ENCODE measurements at regions not wholly inside any gene's neighbourhood (a gene's known extent, or its start where the extent isn't known, plus 50 kb on each side); places are given as distances from the start of the nearest gene placed in this dataset.
A peak's percentile ranks its signal among the peaks of the same experiment; 100 is the strongest.

DNA sequence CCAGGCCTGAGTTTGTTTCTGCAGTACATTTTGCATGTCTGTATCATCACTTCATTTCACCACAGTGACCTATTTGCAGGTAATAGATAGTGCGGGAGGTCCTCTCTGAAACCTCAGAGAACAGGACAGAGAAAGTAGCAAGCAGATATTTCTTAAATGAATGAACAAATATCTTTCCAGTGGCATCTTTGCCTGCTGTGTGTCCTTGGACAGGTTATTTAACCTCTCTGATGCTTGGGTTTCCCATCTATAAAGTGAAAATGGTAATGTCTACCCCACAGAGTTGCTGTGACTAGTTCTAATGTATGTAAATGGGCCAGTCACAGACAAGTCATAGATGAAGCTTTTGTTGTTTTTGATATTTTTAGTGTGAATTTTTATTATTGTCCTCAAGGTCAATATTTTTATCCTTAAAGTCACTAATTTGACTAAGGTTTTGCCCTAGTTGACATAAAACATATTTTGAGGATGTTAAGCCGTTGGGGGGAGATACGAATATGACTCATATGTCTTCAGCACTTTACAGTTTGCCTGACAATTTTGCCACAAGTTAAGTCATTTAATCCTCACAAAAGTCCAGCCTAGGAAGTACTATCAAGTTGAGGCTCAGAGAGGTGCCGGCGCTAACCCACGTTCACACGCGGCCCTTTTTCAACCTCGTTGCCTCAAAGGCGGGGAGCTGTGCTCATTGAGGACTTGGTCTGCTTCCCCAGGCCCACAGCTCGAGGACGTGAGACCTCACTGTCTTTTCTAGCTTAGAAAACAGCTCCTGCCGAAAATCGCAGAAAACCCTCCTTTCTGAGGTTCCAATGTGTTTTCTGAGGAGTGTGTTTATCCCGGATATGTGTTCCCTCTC is 126.7 kb upstream of the STX18 start:
- peak in 1 of 4 experiments; percentile 10 for DNase-seq (ENCODE audit: extremely low read depth in 1 of 4, low spot score in 3 of 4)
- no peak for ATAC-seq
- peaks cover 7 to 9% of the 10 kb centered on the region in 2 experiments; a peak in 4 of 5 replicates for H3K4me1 ChIP-seq (replicated peaks in 1 of 2; ENCODE audit: control insufficient read depth in 2 of 2, insufficient read depth in 2 of 2, low read length in 2 of 2)
- no peaks in the 10 kb centered on the region for H3K79me2 ChIP-seq (ENCODE audit: control insufficient read depth, insufficient read depth, low read length)
- peak overlapping the region; percentile 77 for H2AFZ ChIP-seq (ENCODE audit: low read depth, low read length)
- no peaks in the 10 kb centered on the region for H3K9me3 ChIP-seq (replicated peaks; ENCODE audit: control insufficient read depth, insufficient read depth, low read depth, low read length)
- no peaks in the 10 kb centered on the region for H3K9me1 ChIP-seq (ENCODE audit: control insufficient read depth, insufficient read depth, low read length)
- WGBS (ENCODE audit: insufficient coverage, low coverage, missing lambda C conversion rate) = 21% methylated on average over 15 of the region's 15 CpGs
- H3K4me2 ChIP-seq (ENCODE audit: insufficient read depth, low read length) = peak overlapping the region; percentile 53
- no peak for FAIRE-seq
- no peaks in the 10 kb centered on the region for H3K36me3 ChIP-seq (ENCODE audit: control insufficient read depth, insufficient read depth, low read length)
- ChIA-PET CTCF (ENCODE audit: low intra/inter-chr PET ratio) (no interaction called here), POLR2A (interaction anchor here (0.5 to 1.4 kb wide), 4 partner anchors 15 to 1995 kb away, joined by 3 to 5 read pairs (median 3); no protein-coding TSS in a partner anchor)
- in situ Hi-C loops (cut with MboI) (no loop called here), intact Hi-C loops (cut with micrococcal nuclease) (no loop called here)
- H3K4me3 ChIP-seq = no peak overlapping the region
- BruUV-seq (replicated peaks) = no TSS peak
- no peaks in the 10 kb centered on the region for H4K20me1 ChIP-seq (replicated peaks; ENCODE audit: control insufficient read depth, insufficient read depth, low read length)
- H3K27ac ChIP-seq (ENCODE audit: extremely low read depth, low read depth, low read length) = peak overlapping the region; percentile 9; the same call in 2 of the 3 replicates
- H3K9ac ChIP-seq (ENCODE audit: insufficient read depth in 1 of 2, low read depth in 2 of 2, low read length in 2 of 2) = peak overlapping the region; percentile 35 to 76; a peak in 2 of 4 replicates
- peaks cover 0 to 4% of the 10 kb centered on the region in 2 experiments; a peak in 1 of 5 replicates for H3K27me3 ChIP-seq (ENCODE audit: control insufficient read depth in 2 of 2, insufficient read depth in 2 of 2, low read length in 2 of 2)
- TF ChIP-seq MIER1 (IDR thresholded peaks at IDR 0.05; ENCODE audit: low read depth) = no peak
- TF ChIP-seq CREM (IDR thresholded peaks at IDR 0.05; ENCODE audit: low read depth) = no peak
- no peak for TF ChIP-seq ZNF311 (CRISPR knock-in tag; IDR thresholded peaks at IDR 0.05)
- TF ChIP-seq PTBP1 (IDR thresholded peaks at IDR 0.05; ENCODE audit: low read depth, low read length) = no peak
- TF ChIP-seq, protein P1, sequence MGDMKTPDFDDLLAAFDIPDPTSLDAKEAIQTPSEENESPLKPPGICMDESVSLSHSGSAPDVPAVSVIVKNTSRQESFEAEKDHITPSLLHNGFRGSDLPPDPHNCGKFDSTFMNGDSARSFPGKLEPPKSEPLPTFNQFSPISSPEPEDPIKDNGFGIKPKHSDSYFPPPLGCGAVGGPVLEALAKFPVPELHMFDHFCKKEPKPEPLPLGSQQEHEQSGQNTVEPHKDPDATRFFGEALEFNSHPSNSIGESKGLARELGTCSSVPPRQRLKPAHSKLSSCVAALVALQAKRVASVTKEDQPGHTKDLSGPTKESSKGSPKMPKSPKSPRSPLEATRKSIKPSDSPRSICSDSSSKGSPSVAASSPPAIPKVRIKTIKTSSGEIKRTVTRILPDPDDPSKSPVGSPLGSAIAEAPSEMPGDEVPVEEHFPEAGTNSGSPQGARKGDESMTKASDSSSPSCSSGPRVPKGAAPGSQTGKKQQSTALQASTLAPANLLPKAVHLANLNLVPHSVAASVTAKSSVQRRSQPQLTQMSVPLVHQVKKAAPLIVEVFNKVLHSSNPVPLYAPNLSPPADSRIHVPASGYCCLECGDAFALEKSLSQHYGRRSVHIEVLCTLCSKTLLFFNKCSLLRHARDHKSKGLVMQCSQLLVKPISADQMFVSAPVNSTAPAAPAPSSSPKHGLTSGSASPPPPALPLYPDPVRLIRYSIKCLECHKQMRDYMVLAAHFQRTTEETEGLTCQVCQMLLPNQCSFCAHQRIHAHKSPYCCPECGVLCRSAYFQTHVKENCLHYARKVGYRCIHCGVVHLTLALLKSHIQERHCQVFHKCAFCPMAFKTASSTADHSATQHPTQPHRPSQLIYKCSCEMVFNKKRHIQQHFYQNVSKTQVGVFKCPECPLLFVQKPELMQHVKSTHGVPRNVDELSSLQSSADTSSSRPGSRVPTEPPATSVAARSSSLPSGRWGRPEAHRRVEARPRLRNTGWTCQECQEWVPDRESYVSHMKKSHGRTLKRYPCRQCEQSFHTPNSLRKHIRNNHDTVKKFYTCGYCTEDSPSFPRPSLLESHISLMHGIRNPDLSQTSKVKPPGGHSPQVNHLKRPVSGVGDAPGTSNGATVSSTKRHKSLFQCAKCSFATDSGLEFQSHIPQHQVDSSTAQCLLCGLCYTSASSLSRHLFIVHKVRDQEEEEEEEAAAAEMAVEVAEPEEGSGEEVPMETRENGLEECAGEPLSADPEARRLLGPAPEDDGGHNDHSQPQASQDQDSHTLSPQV (IDR thresholded peaks at IDR 0.05) = no peak
- TF ChIP-seq KAT8 (IDR thresholded peaks at IDR 0.05; ENCODE audit: low read depth) = no peak
- TF ChIP-seq, protein P2, sequence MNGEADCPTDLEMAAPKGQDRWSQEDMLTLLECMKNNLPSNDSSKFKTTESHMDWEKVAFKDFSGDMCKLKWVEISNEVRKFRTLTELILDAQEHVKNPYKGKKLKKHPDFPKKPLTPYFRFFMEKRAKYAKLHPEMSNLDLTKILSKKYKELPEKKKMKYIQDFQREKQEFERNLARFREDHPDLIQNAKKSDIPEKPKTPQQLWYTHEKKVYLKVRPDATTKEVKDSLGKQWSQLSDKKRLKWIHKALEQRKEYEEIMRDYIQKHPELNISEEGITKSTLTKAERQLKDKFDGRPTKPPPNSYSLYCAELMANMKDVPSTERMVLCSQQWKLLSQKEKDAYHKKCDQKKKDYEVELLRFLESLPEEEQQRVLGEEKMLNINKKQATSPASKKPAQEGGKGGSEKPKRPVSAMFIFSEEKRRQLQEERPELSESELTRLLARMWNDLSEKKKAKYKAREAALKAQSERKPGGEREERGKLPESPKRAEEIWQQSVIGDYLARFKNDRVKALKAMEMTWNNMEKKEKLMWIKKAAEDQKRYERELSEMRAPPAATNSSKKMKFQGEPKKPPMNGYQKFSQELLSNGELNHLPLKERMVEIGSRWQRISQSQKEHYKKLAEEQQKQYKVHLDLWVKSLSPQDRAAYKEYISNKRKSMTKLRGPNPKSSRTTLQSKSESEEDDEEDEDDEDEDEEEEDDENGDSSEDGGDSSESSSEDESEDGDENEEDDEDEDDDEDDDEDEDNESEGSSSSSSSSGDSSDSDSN (IDR thresholded peaks at IDR 0.05; ENCODE audit: borderline replicate concordance in 1 of 2, low read depth in 2 of 2, low read length in 2 of 2) = no peak
- TF ChIP-seq, protein P3, sequence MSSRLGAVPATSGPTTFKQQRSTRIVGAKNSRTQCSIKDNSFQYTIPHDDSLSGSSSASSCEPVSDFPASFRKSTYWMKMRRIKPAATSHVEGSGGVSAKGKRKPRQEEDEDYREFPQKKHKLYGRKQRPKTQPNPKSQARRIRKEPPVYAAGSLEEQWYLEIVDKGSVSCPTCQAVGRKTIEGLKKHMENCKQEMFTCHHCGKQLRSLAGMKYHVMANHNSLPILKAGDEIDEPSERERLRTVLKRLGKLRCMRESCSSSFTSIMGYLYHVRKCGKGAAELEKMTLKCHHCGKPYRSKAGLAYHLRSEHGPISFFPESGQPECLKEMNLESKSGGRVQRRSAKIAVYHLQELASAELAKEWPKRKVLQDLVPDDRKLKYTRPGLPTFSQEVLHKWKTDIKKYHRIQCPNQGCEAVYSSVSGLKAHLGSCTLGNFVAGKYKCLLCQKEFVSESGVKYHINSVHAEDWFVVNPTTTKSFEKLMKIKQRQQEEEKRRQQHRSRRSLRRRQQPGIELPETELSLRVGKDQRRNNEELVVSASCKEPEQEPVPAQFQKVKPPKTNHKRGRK (tag; IDR thresholded peaks at IDR 0.05) = no peak
- no peak for TF ChIP-seq ARID2 (IDR thresholded peaks at IDR 0.05)
- no peak for TF ChIP-seq JUN (IDR thresholded peaks at IDR 0.05; ENCODE audit: borderline replicate concordance, low read depth, low read length)
- TF ChIP-seq JUN (CRISPR knock-in tag; IDR thresholded peaks at IDR 0.05; ENCODE audit: borderline replicate concordance) = no peak
- TF ChIP-seq SREBF1 (IDR thresholded peaks at IDR 0.05; ENCODE audit: borderline replicate concordance, low read depth, low read length) = no peak

All from K562 (cell line).